Astrocyte (in vitro differentiated cells and primary cell): ENCODE measurements at regions not wholly inside any gene's neighbourhood (a gene's known extent, or its start where the extent isn't known, plus 50 kb on each side); places are given as distances from the start of the nearest gene placed in this dataset.

ENCODE experiments used
- DNase-seq: peaks from one replicate; pipeline ENCODE4 v3.0.0-alpha.2; 2010; ENCODE audit warnings: low read depth
- FAIRE-seq: peaks from 2 replicates; lab custom pipeline; 2011; peaks lifted over from hg19 to GRCh38; lab: Jason Lieb, UNC
- H2AFZ ChIP-seq: 2 replicates; pipeline ENCODE4 v1.6.0; 2012; ENCODE audit warnings: low read depth, low read length, inconsistent platforms
- H3K27ac ChIP-seq: 2 replicates; pipeline ENCODE4 v1.5.1; 2011; ENCODE audit warnings: low read depth, low read length, inconsistent platforms
- H3K27me3 ChIP-seq: 2 replicates; pipeline ENCODE4 v1.6.0; 2011; ENCODE audit warnings: low read length, inconsistent platforms; ENCODE audit not compliant: insufficient read depth
- H3K36me3 ChIP-seq: 2 replicates; pipeline ENCODE4 v1.5.1; 2011; ENCODE audit warnings: low read length, inconsistent platforms; ENCODE audit not compliant: insufficient read depth
- H3K4me1 ChIP-seq: 2 replicates; pipeline ENCODE4 v1.5.1; 2011; ENCODE audit warnings: low read length, inconsistent platforms; ENCODE audit not compliant: insufficient read depth
- H3K4me2 ChIP-seq: 2 replicates; pipeline ENCODE4 v1.6.0; 2012; ENCODE audit warnings: low read length, inconsistent platforms
- H3K4me3 ChIP-seq: 2 replicates; pipeline ENCODE4 v1.5.1; 2011; ENCODE audit warnings: low read depth, mild to moderate bottlenecking, low read length, inconsistent platforms; ENCODE audit not compliant: insufficient read depth
- H3K79me2 ChIP-seq: 2 replicates; pipeline ENCODE4 v1.6.0; 2012; ENCODE audit warnings: mild to moderate bottlenecking, low read length, inconsistent platforms; ENCODE audit not compliant: insufficient read depth
- H3K9ac ChIP-seq: 2 replicates; pipeline ENCODE4 v1.6.0; 2012; ENCODE audit warnings: mild to moderate bottlenecking, low read length, inconsistent platforms
- H3K9me3 ChIP-seq: 2 replicates; pipeline ENCODE4 v1.5.1; 2012; ENCODE audit warnings: low read depth, mild to moderate bottlenecking, low read length, inconsistent platforms; ENCODE audit not compliant: insufficient read depth
- H4K20me1 ChIP-seq: 2 replicates; pipeline ENCODE4 v1.6.0; 2012; ENCODE audit warnings: low read length, inconsistent platforms; ENCODE audit not compliant: insufficient read depth
- H3K27ac Mint-ChIP-seq: one replicate; pipeline ENCODE4 v1.8.0; 2021; ENCODE audit warnings: mild to moderate bottlenecking, mixed read lengths; ENCODE audit not compliant: unreplicated experiment
- H3K27me3 Mint-ChIP-seq: one replicate; pipeline ENCODE4 v1.8.0; 2021; ENCODE audit warnings: low read depth, mixed read lengths; ENCODE audit not compliant: unreplicated experiment
- H3K36me3 Mint-ChIP-seq: one replicate; pipeline ENCODE4 v1.8.0; 2021; ENCODE audit warnings: low read depth, mixed read lengths; ENCODE audit not compliant: unreplicated experiment
- H3K4me1 Mint-ChIP-seq: one replicate; pipeline ENCODE4 v1.8.0; 2021; ENCODE audit warnings: low read depth, mixed read lengths; ENCODE audit not compliant: unreplicated experiment
- H3K4me3 Mint-ChIP-seq: one replicate; pipeline ENCODE4 v1.8.0; 2021; ENCODE audit warnings: mild to moderate bottlenecking, moderate library complexity, mixed read lengths; ENCODE audit not compliant: unreplicated experiment
- H3K9me3 Mint-ChIP-seq: one replicate; pipeline ENCODE4 v1.8.0; 2021; ENCODE audit warnings: mild to moderate bottlenecking, mixed read lengths; ENCODE audit not compliant: unreplicated experiment
- CTCF ChIP-seq: IDR thresholded peaks from 2 replicates; pipeline ENCODE4 v1.5.1; 2011; ENCODE audit warnings: low read depth, mild to moderate bottlenecking, inconsistent platforms, low read length, moderate library complexity; ENCODE audit not compliant: insufficient read depth
- EZH2 ChIP-seq: IDR thresholded peaks from 2 replicates; pipeline ENCODE4 v1.6.1; 2012; ENCODE audit warnings: mild to moderate bottlenecking, low read length, inconsistent platforms; ENCODE audit not compliant: insufficient read depth

GRCh38 chr6:11434565-11435326 is 102.8 kb upstream of the TMEM170B start:
- DNase-seq (peak; percentile 86), FAIRE-seq (peak; percentile 67)
- Mint-ChIP-seq H3K9me3 (peaks cover 2% of the 10 kb centered on the region), H3K4me1 (peaks cover 41% of the 10 kb centered on the region), H3K27ac (no peak overlapping the region), H3K36me3 (no peaks in the 10 kb centered on the region), H3K4me3 (no peak overlapping the region), H3K27me3 (no peaks in the 10 kb centered on the region)
- Histone ChIP-seq H3K9me3 (no peaks in the 10 kb centered on the region), H2AFZ (no peak overlapping the region), H4K20me1 (no peaks in the 10 kb centered on the region), H3K79me2 (no peaks in the 10 kb centered on the region), H3K4me2 (peak overlapping the region; percentile 20), H3K9ac (no peak overlapping the region), H3K27ac (peak overlapping the region; percentile 92), H3K4me3 (no peak overlapping the region), H3K4me1 (peaks cover 50% of the 10 kb centered on the region), H3K27me3 (no peaks in the 10 kb centered on the region), H3K36me3 (no peaks in the 10 kb centered on the region)
- TF ChIP-seq EZH2, result no peak
- no peak for TF ChIP-seq CTCF

- DNase-seq (no peak), FAIRE-seq (no peak)
- Histone ChIP-seq H3K79me2 (no peaks in the 10 kb centered on the region), H3K27me3 (no peaks in the 10 kb centered on the region), H4K20me1 (no peaks in the 10 kb centered on the region), H3K4me1 (peaks cover 59% of the 10 kb centered on the region), H3K4me2 (peak overlapping the region; percentile 5), H3K36me3 (no peaks in the 10 kb centered on the region), H3K9ac (peak overlapping the region; percentile 82), H2AFZ (no peak overlapping the region), H3K9me3 (no peaks in the 10 kb centered on the region), H3K27ac (peak overlapping the region; percentile 92), H3K4me3 (no peak overlapping the region)
- TF ChIP-seq CTCF (no peak), EZH2 (no peak)
- H3K9me3 Mint-ChIP-seq, result peaks cover 2% of the 10 kb centered on the region
- peaks cover 49% of the 10 kb centered on the region for H3K4me1 Mint-ChIP-seq
- H3K36me3 Mint-ChIP-seq, result no peaks in the 10 kb centered on the region
- no peak overlapping the region for H3K4me3 Mint-ChIP-seq
- no peaks in the 10 kb centered on the region for H3K27me3 Mint-ChIP-seq
- peak overlapping the region; percentile 0 for H3K27ac Mint-ChIP-seq
Measured at GRCh38 chr6:11433860-11434259, 103.7 kb upstream of the TMEM170B start.
